ENCODE measurements at regions not wholly inside any gene's neighbourhood (a gene's known extent, or its start where the extent isn't known, plus 50 kb on each side); places are given as distances from the start of the nearest gene placed in this dataset.

- no peak for TF ChIP-seq CTCF (IDR thresholded peaks at IDR 0.05)
- no peak for TF ChIP-seq POLR2A (IDR thresholded peaks at IDR 0.05)
- no peak for TF ChIP-seq POLR2AphosphoS5 (IDR thresholded peaks at IDR 0.05; ENCODE audit: insufficient read depth in 1 of 2, low read depth in 1 of 2)
- Histone ChIP-seq H3K9me3 (no peaks in the 10 kb centered on the region), H3K4me3 (no peak overlapping the region), H3K27me3 (no peaks in the 10 kb centered on the region), H3K27ac (no peak overlapping the region), H3K36me3 (no peaks in the 10 kb centered on the region), H3K4me1 (peaks cover 9% of the 10 kb centered on the region)
- no peak for DNase-seq (ENCODE audit: extremely low spot score in 2 of 2)
- intact Hi-C loops (cut with DNase I): no loop called here
Observed at GRCh38 chr20:57027777-57028176, 238.7 kb downstream of the BMP7 start.

GRCh38 chr20:57030611-57031600 is 235.5 kb downstream of the BMP7 start:
- TF ChIP-seq POLR2AphosphoS5 (IDR thresholded peaks at IDR 0.05; ENCODE audit: insufficient read depth in 1 of 2, low read depth in 1 of 2) (no peak), POLR2A (IDR thresholded peaks at IDR 0.05) (no peak), CTCF (IDR thresholded peaks at IDR 0.05) (no peak)
- Histone ChIP-seq H3K9me3 (no peaks in the 10 kb centered on the region), H3K4me3 (no peak overlapping the region), H3K4me1 (peaks cover 9% of the 10 kb centered on the region), H3K27ac (no peak overlapping the region), H3K36me3 (no peaks in the 10 kb centered on the region), H3K27me3 (no peaks in the 10 kb centered on the region)
- DNase-seq (ENCODE audit: extremely low spot score in 2 of 2): no peak
- intact Hi-C loops (cut with DNase I): no loop called here

GRCh38 chr20:57031867-57032355 is 234.5 kb downstream of the BMP7 start:
- intact Hi-C loops (cut with DNase I): no loop called here
- H3K9me3 ChIP-seq: no peaks in the 10 kb centered on the region
- H3K27ac ChIP-seq: no peak overlapping the region
- no peak for TF ChIP-seq POLR2A (IDR thresholded peaks at IDR 0.05)
- TF ChIP-seq CTCF (IDR thresholded peaks at IDR 0.05): no peak
- no peak for TF ChIP-seq POLR2AphosphoS5 (IDR thresholded peaks at IDR 0.05; ENCODE audit: insufficient read depth in 1 of 2, low read depth in 1 of 2)
- peaks cover 9% of the 10 kb centered on the region for H3K4me1 ChIP-seq
- DNase-seq (ENCODE audit: extremely low spot score in 2 of 2): no peak
- no peaks in the 10 kb centered on the region for H3K36me3 ChIP-seq
- no peaks in the 10 kb centered on the region for H3K27me3 ChIP-seq
- H3K4me3 ChIP-seq: no peak overlapping the region

GRCh38 chr20:57032847-57033246 is 233.6 kb downstream of the BMP7 start:
- H3K4me1 ChIP-seq: peaks cover 9% of the 10 kb centered on the region
- no peak overlapping the region for H3K4me3 ChIP-seq
- H3K27ac ChIP-seq: no peak overlapping the region
- H3K9me3 ChIP-seq: no peaks in the 10 kb centered on the region
- no peak for DNase-seq (ENCODE audit: extremely low spot score in 2 of 2)
- intact Hi-C loops (cut with DNase I): no loop called here
- TF ChIP-seq POLR2A (IDR thresholded peaks at IDR 0.05): no peak
- TF ChIP-seq POLR2AphosphoS5 (IDR thresholded peaks at IDR 0.05; ENCODE audit: insufficient read depth in 1 of 2, low read depth in 1 of 2): no peak
- no peak for TF ChIP-seq CTCF (IDR thresholded peaks at IDR 0.05)
- no peaks in the 10 kb centered on the region for H3K36me3 ChIP-seq
- H3K27me3 ChIP-seq: no peaks in the 10 kb centered on the region

- no peak overlapping the region for H3K27ac ChIP-seq
- no peak for TF ChIP-seq POLR2AphosphoS5 (IDR thresholded peaks at IDR 0.05; ENCODE audit: insufficient read depth in 1 of 2, low read depth in 1 of 2)
- H3K9me3 ChIP-seq: no peaks in the 10 kb centered on the region
- H3K4me3 ChIP-seq: no peak overlapping the region
- DNase-seq (ENCODE audit: extremely low spot score in 2 of 2): no peak
- H3K27me3 ChIP-seq: no peaks in the 10 kb centered on the region
- peaks cover 14% of the 10 kb centered on the region for H3K4me1 ChIP-seq
- H3K36me3 ChIP-seq: no peaks in the 10 kb centered on the region
- intact Hi-C loops (cut with DNase I): no loop called here
Observed at GRCh38 chr20:57034001-57034400, 232.4 kb downstream of the BMP7 start.

All from vagina (tissue), 2 donors.